Thoracic aorta (tissue), 2 donors: ENCODE measurements at regions not wholly inside any gene's neighbourhood (a gene's known extent, or its start where the extent isn't known, plus 50 kb on each side); places are given as distances from the start of the nearest gene placed in this dataset.

Source experiments
- ATAC-seq: fragments of 150-250 bp; one replicate; pipeline ENCODE4 v1.8.0; 2017; ENCODE audit warnings: low read depth; ENCODE audit not compliant: insufficient number of reproducible peaks, low FRiP score
- DNase-seq: peaks from one replicate; pipeline ENCODE4 v3.0.0-alpha.2; 2020; ENCODE audit warnings: low spot score
- H3K27ac ChIP-seq, 2 donors: fragments of 200-600 bp; sonication (generic); 1 replicate in 1 of 2; 2 replicates in 1 of 2; pipeline ENCODE4 v1.5.1; 2016; ENCODE audit warnings: mild to moderate bottlenecking in 2 of 2, moderate library complexity in 2 of 2
- H3K27me3 ChIP-seq: fragments of 200-600 bp; sonication (generic); replicated peaks from 2 replicates; pipeline ENCODE4 v1.6.0; 2016; ENCODE audit warnings: mild to moderate bottlenecking; ENCODE audit not compliant: insufficient read depth
- H3K36me3 ChIP-seq: fragments of 200-600 bp; sonication (generic); one replicate; pipeline ENCODE4 v1.5.1; 2016
- H3K4me1 ChIP-seq, 2 donors: fragments of 200-600 bp; sonication (generic); 1 replicate in 1 of 2; 2 replicates in 1 of 2; pipeline versions ENCODE4 v1.5.1 to v1.6.0; 2016; ENCODE audit warnings: low read depth in 2 of 2, mild to moderate bottlenecking in 1 of 2; ENCODE audit not compliant: control insufficient read depth in 1 of 2
- H3K4me3 ChIP-seq: fragments of 200-600 bp; sonication (generic); 2 replicates; pipeline ENCODE4 v1.5.1; 2016; ENCODE audit warnings: mild to moderate bottlenecking
- H3K9me3 ChIP-seq: fragments of 200-600 bp; sonication (generic); 2 replicates; pipeline ENCODE4 v1.5.1; 2016
- CTCF ChIP-seq: fragments of 200-600 bp; sonication (generic); IDR thresholded peaks from one replicate; pipeline ENCODE4 v1.5.1; 2019; ENCODE audit warnings: antibody characterized with exemption

GRCh38 chr6:128807577-128807976 is 75.4 kb upstream of the LAMA2 start:
- no peaks in the 10 kb centered on the region for H3K4me1 ChIP-seq
- no peak for DNase-seq
- no peak overlapping the region for H3K4me3 ChIP-seq
- TF ChIP-seq CTCF = peak; percentile 39
- H3K36me3 ChIP-seq = no peaks in the 10 kb centered on the region
- no peak overlapping the region for H3K27ac ChIP-seq
- ATAC-seq = no peak
- no peaks in the 10 kb centered on the region for H3K9me3 ChIP-seq
- H3K27me3 ChIP-seq = no peaks in the 10 kb centered on the region

GRCh38 chr6:128806261-128806660 is 76.7 kb upstream of the LAMA2 start:
- H3K36me3 ChIP-seq = no peaks in the 10 kb centered on the region
- H3K27ac ChIP-seq = no peak overlapping the region
- no peak for TF ChIP-seq CTCF
- DNase-seq (no peak), ATAC-seq (no peak)
- no peaks in the 10 kb centered on the region for H3K9me3 ChIP-seq
- H3K27me3 ChIP-seq = no peaks in the 10 kb centered on the region
- no peaks in the 10 kb centered on the region for H3K4me1 ChIP-seq
- no peak overlapping the region for H3K4me3 ChIP-seq

GRCh38 chr6:128803911-128804310 is 79.0 kb upstream of the LAMA2 start:
- no peak overlapping the region for H3K27ac ChIP-seq
- H3K36me3 ChIP-seq = no peaks in the 10 kb centered on the region
- H3K4me3 ChIP-seq = no peak overlapping the region
- no peak for DNase-seq
- no peak for TF ChIP-seq CTCF
- H3K27me3 ChIP-seq = no peaks in the 10 kb centered on the region
- no peaks in the 10 kb centered on the region for H3K9me3 ChIP-seq
- ATAC-seq = no peak
- H3K4me1 ChIP-seq = no peaks in the 10 kb centered on the region

- no peak for ATAC-seq
- Histone ChIP-seq H3K27me3 (no peaks in the 10 kb centered on the region), H3K4me3 (no peak overlapping the region), H3K27ac (no peak overlapping the region), H3K36me3 (no peaks in the 10 kb centered on the region), H3K4me1 (no peaks in the 10 kb centered on the region), H3K9me3 (no peaks in the 10 kb centered on the region)
- no peak for DNase-seq
- no peak for TF ChIP-seq CTCF
These were observed 81.3 kb upstream of the LAMA2 start for GRCh38 chr6:128801621-128802020.

GRCh38 chr6:128784266-128784665 is 98.7 kb upstream of the LAMA2 start:
- Histone ChIP-seq H3K27ac (no peak overlapping the region), H3K27me3 (no peaks in the 10 kb centered on the region), H3K36me3 (no peaks in the 10 kb centered on the region), H3K4me3 (no peak overlapping the region), H3K9me3 (no peaks in the 10 kb centered on the region), H3K4me1 (no peaks in the 10 kb centered on the region)
- no peak for DNase-seq
- no peak for ATAC-seq
- no peak for TF ChIP-seq CTCF
